Left lung (tissue), 4 donors: ENCODE measurements at regions not wholly inside any gene's neighbourhood (a gene's known extent, or its start where the extent isn't known, plus 50 kb on each side); places are given as distances from the start of the nearest gene placed in this dataset.

ENCODE experiments used
- ATAC-seq: fragments of 200-7000 bp; cut with Tn5 transposase; one replicate; pipeline ENCODE4 v1.9.1; 2020; ENCODE audit warnings: moderate library complexity
- DNase-seq, 4 donors: peaks; one replicate each; pipeline ENCODE4 v3.0.0-alpha.2; 2013 to 2020
- H3K27ac ChIP-seq, 2 donors: fragments of 200-600 bp; sonication (generic) in 1 of 2; one replicate each; pipeline versions ENCODE4 v1.5.0 to v1.8.0; 2020 to 2021
- H3K27me3 ChIP-seq, 2 donors: fragments of 200-600 bp; sonication (generic) in 1 of 2; one replicate each; pipeline versions ENCODE4 v1.5.0 to v1.8.0; 2020 to 2021
- H3K36me3 ChIP-seq, 2 donors: fragments of 200-600 bp; sonication (generic) in 1 of 2; one replicate each; pipeline versions ENCODE4 v1.5.0 to v1.8.0; 2020 to 2021
- H3K4me1 ChIP-seq, 2 donors: fragments of 200-600 bp; one replicate each; pipeline ENCODE4 v1.8.0; 2021
- H3K4me3 ChIP-seq, 2 donors: fragments of 200-600 bp; sonication (generic) in 1 of 2; one replicate each; pipeline versions ENCODE4 v1.5.0 to v1.8.0; 2020 to 2021; ENCODE audit warnings: mild to moderate bottlenecking in 1 of 2
- H3K9me3 ChIP-seq, 2 donors: fragments of 200-600 bp; sonication (generic) in 1 of 2; one replicate each; pipeline versions ENCODE4 v1.5.0 to v1.8.0; 2020 to 2021
- intact Hi-C, 2 donors: fragments of 100-400 bp; cut with DNase I; formaldehyde crosslinking; loops; one replicate each; pipeline versions ENCODE4 v1.11.2 to v1.14.2; 2022
- TF ChIP-seq, protein P1 (sequence below), 2 donors: fragments of 200-600 bp; sonication (generic) in 1 of 2; IDR thresholded peaks; one replicate each; pipeline versions ENCODE4 v1.5.0 to v1.8.0; 2021; ENCODE audit warnings: antibody characterized with exemption in 2 of 2
- donor health status: DM: no; HTN: yes; CAD: no.
- donor health status: DM: no; HTN: no; CAD: no.

DNA sequence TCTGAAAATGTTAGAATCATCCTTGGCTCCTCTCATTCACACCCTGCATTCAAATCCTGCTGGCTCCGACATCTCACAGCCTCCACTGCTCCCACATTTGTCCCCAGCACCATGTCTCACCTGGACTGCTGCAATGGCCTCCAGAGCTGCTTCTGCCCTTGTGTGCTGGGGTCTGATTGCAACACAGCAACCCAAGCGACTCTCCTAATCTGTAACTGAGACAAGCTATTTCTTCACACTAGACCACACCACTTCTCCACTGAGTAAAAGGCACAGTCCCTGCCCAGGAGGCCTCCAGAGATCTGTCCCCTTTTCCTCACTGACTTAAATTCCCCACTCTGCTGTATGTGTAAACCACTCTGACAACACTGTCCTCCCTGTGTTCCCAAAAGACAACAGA is 151.1 kb upstream of the TAS2R1 start:
- Histone ChIP-seq H3K4me3 (no peak overlapping the region), H3K36me3 (no peaks in the 10 kb centered on the region), H3K27me3 (no peaks in the 10 kb centered on the region), H3K27ac (no peak overlapping the region), H3K9me3 (peaks cover 0 to 10% of the 10 kb centered on the region in 2 donors), H3K4me1 (no peaks in the 10 kb centered on the region)
- DNase-seq: no peak
- intact Hi-C loops: no loop called here
- no peak for ATAC-seq
- TF ChIP-seq, protein P1, sequence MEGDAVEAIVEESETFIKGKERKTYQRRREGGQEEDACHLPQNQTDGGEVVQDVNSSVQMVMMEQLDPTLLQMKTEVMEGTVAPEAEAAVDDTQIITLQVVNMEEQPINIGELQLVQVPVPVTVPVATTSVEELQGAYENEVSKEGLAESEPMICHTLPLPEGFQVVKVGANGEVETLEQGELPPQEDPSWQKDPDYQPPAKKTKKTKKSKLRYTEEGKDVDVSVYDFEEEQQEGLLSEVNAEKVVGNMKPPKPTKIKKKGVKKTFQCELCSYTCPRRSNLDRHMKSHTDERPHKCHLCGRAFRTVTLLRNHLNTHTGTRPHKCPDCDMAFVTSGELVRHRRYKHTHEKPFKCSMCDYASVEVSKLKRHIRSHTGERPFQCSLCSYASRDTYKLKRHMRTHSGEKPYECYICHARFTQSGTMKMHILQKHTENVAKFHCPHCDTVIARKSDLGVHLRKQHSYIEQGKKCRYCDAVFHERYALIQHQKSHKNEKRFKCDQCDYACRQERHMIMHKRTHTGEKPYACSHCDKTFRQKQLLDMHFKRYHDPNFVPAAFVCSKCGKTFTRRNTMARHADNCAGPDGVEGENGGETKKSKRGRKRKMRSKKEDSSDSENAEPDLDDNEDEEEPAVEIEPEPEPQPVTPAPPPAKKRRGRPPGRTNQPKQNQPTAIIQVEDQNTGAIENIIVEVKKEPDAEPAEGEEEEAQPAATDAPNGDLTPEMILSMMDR (IDR thresholded peaks at IDR 0.05): no peak

DNA sequence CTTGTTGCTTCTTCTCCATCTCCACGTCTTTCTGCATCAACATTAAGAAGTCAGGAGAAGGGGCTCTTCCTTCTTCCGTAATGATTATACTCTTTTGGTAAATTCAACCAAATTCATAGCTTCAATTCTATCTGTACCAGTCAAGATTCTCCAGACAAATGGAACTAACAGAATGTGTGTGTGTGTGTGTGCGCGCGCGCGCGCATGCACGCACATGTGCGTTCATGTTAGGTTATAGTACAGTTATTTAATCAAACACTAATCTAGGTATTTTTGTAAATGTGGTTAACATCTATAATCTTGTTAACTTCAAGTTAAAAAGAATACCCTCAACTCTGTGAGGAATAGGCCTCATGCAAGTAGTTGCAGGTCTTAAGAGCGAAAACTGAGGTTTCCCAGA is 150.3 kb upstream of the TAS2R1 start:
- peaks cover 0 to 10% of the 10 kb centered on the region in 2 donors for H3K9me3 ChIP-seq
- ATAC-seq (no peak), DNase-seq (no peak)
- intact Hi-C loops: no loop called here
- H3K4me3 ChIP-seq: no peak overlapping the region
- no peaks in the 10 kb centered on the region for H3K36me3 ChIP-seq
- H3K4me1 ChIP-seq: no peaks in the 10 kb centered on the region
- H3K27me3 ChIP-seq: no peaks in the 10 kb centered on the region
- TF ChIP-seq, protein P1 (IDR thresholded peaks at IDR 0.05): no peak
- no peak overlapping the region for H3K27ac ChIP-seq

DNA sequence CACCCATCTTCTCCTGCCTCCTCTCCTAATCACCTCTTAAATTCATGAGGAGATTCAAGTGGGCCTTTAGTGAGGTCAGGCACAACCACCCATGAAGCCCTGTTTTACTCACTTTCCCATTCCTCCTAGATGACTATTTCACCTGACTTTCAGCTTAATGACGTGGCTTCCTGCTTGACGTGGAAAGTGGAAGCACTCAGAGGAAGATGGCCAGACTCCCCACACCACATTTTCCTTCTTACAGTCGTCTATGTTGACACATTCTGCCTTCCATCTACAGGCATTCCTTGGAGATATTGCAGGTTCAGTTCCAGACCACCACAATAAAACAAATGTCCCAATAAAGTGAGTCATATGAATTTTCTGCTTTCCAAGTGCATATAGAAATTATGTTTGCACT is 146.4 kb upstream of the TAS2R1 start:
- intact Hi-C loops: no loop called here
- TF ChIP-seq, protein P1 (IDR thresholded peaks at IDR 0.05): no peak
- ATAC-seq: no peak

DNA sequence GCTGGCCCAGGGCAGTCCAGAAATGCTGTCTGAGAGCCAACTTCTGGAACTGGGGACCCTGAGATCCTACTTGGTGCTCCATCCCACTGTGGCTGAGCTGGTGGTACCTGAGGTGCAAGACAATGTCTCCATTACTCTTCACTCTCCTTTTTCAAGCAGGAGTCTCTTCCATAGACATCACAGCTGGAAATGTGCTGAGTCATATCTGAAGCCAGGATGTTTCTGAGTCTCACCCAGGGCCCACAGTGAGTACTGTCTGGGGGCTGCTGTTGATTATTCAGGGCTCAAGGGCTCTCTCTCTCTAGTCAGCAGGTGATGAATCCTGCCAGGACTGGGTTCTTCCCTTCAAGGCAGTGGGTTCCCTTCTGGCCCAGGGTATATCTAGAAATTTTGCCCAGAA is 145.2 kb upstream of the TAS2R1 start:
- H3K27ac ChIP-seq: no peak overlapping the region
- no peaks in the 10 kb centered on the region for H3K36me3 ChIP-seq
- no peaks in the 10 kb centered on the region for H3K27me3 ChIP-seq
- peaks cover 0 to 3% of the 10 kb centered on the region in 2 donors for H3K9me3 ChIP-seq
- intact Hi-C loops: no loop called here
- no peak overlapping the region for H3K4me3 ChIP-seq
- DNase-seq (no peak), ATAC-seq (no peak)
- TF ChIP-seq, protein P1 (IDR thresholded peaks at IDR 0.05): no peak
- no peaks in the 10 kb centered on the region for H3K4me1 ChIP-seq

More for the DNA sequence above, 146.4 kb upstream of the TAS2R1 start:
- Histone ChIP-seq H3K27ac (no peak overlapping the region), H3K36me3 (no peaks in the 10 kb centered on the region), H3K4me1 (no peaks in the 10 kb centered on the region), H3K27me3 (no peaks in the 10 kb centered on the region), H3K9me3 (peaks cover 0 to 10% of the 10 kb centered on the region in 2 donors), H3K4me3 (no peak overlapping the region)
- no peak for DNase-seq

DNA sequence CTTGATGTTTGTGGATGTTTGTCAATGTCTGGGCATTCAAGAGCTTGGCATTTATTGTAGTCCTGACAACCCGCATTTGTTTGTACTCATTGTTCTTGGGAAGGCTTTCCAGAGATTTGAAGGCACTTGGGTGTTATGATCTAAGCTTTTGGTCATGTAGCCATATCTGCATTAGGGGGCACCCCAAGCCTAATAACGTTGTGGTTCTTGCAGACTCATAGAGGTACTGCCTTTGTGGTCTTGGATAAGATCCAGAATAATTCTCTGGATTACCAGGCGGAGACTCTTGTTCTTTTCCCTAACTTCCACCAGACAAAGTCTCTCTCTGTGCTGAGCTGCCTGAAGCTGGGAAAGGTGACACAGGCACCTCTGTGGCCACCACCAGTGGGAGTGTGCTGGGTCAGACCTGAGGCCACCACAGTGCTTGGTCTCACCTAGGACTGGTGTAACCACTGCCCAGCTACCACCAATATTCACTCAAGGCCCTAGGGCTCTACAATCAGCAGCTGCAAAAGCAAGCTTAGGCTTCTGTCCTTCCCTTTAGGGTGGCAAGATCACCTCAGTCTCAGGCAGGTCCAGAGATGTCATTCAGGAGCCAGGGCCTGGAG is 144.4 kb upstream of the TAS2R1 start:
- DNase-seq: no peak
- TF ChIP-seq, protein P1 (IDR thresholded peaks at IDR 0.05): no peak
- ATAC-seq: no peak

More for the DNA sequence above, 144.4 kb upstream of the TAS2R1 start:
- H3K27me3 ChIP-seq: no peaks in the 10 kb centered on the region
- H3K4me3 ChIP-seq: no peak overlapping the region
- H3K36me3 ChIP-seq: no peaks in the 10 kb centered on the region
- no peaks in the 10 kb centered on the region for H3K4me1 ChIP-seq
- intact Hi-C loops: no loop called here
- H3K27ac ChIP-seq: no peak overlapping the region
- no peaks in the 10 kb centered on the region for H3K9me3 ChIP-seq
